HG03354 (cell line): ENCODE measurements at regions not wholly inside any gene's neighbourhood (a gene's known extent, or its start where the extent isn't known, plus 50 kb on each side); places are given as distances from the start of the nearest gene placed in this dataset.

ENCODE experiments used
- ATAC-seq: cut with Tn5 transposase; IDR thresholded peaks from one replicate; pipeline ENCODE4 v1.9.1; 2021; ENCODE audit warnings: mild to moderate bottlenecking; ENCODE audit not compliant: unreplicated experiment, poor library complexity, severe bottlenecking

DNA sequence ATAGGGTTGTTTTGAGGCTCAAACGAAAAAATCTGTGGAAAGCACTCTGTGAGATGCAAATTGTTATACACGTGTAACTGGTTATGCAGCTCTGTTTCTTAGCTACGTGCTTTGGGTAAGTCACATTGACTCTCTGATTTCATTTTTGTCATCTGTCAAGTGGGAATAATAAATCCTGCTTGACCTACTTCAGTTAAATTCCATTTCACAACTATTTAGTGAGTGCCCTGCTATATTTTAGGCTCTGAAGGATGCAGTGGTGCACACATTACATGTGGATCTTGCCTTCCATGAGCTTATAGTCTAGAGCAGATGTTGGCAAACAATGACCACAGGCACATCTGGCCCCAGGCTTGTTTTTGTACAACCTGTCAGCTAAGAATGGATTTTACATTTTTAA, 133.6 kb upstream of the PLET1 start:
- ATAC-seq, result no peak

DNA sequence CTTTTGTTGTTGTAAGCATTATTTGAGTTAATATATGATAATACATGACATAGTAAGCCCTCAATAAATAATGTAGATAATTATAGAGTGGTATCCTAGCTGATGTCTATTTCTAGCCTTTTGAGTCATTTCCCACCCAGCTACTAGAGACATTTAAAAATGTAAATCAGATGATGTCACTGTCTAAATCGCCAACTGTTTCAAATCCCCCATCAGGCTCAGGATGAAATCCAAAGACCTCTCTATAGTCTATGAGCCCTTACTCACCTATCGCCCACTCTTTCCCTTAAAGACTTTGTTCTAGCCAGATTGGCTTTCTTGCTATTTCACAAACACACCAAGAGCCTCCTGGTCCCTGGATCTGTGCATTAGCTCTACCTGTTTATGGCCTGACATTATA, 135.4 kb upstream of the PLET1 start:
- ATAC-seq, result no peak

DNA sequence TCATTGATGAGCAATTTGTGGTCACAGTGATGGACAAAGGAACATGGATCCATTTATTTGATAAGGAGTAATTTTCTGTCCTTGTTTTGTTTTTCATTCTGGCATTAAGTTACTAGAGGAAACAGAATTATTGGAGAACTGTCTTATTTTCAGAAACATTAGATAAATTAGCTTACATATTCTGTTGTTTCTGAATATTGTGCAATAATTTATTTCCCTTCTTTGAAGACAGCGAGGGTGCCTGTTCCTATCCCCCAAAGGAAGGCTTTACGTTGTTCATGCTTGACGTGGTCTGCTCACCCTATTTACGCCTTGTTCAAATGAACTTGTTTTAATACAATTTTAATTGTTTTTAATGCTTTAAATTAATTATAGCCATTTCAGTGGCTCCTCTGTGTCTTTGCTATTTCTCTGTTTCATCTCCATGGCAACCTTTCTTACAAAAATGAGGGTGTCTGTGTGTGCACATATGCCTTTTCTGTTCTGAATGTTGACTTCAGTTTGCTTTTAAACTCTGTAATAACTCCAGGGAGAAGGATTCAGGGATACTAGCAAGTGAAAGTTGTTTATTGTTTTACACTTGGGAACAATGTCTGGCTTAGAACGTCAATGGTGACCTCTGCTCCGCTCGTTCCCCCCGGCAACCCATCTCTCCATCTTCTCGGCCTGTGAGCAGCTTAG, 138.3 kb upstream of the PLET1 start:
- ATAC-seq, result no peak

DNA sequence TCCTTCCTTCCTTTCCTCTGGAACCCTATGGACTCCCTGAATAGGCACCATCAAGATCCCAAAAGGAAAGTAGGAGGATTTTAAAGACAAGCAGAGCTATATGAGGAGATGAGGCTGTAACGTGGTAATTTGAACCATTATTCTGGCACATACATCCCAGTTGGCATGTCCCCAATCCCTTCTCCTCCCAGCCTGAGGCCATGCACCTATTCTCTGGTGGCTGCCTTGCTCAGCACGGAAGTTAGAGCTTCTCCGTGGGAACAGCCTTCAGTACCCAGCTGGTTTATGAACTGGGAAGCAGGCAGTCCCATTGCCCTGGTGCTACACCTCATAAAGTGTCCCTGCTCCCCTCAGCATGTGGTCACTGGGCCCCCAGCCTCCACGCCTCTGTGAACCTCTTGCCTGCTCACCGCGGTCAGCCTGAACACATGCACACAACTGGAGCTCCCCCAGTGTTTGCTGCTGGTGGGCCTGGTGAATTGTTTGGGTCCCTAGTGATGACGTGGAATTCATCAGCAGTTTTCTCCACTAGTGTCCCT, 139.9 kb upstream of the PLET1 start:
- ATAC-seq, result no peak

DNA sequence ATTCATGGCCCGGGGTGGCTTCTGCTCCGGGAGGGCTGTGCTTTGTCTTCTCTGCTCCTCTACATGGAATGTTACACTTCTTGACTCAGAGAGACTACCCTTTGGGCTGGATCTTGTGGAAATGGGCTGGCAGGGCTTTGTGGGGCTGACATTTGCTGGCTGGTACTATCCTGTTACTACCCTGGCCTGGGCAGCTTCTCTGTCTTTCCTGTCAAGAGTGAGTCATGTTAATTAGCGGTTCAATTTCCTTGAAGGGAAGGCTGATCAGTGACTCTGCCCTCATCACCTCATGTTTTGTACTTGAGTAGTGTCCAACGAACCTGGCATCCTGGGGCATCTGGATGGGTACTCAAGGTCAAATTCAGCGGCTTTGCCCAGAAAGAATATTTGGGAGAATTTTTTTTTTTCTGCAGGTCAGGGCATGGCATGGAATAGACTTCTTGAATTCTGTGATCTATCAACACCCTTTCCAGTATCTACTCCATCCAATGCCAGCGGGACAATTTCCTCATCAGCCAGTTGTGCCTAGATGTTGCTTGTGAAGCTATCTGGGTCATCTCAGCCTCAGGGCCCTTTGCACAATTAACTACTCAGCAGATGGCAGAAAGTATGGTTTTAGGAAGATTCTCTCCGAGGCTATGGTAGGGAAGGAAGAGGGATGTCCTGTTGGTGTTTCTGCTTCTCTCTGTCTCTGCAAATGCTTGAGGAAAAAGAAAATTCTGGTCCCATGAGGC, 140.5 kb upstream of the PLET1 start:
- no peak for ATAC-seq

DNA sequence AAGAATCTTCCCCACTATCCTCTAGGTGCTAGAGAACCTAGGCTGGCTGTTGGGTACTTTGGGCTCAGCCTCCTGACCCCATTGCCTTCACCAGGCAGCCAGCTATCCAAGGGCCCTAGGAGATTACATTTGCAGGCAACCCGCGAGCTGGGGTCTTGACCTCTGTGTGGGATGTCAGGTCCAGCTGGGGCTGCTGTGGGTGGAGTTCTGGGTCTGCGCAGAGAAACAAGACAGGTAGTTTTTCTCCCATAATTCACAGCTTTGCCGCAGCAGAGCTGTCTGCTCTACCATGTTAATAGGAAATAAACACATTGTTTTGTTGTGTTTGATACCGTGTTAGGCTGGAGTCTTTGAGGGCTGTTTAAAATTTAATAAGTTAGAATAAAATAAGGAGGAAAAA, 142.8 kb upstream of the PLET1 start:
- no peak for ATAC-seq

DNA sequence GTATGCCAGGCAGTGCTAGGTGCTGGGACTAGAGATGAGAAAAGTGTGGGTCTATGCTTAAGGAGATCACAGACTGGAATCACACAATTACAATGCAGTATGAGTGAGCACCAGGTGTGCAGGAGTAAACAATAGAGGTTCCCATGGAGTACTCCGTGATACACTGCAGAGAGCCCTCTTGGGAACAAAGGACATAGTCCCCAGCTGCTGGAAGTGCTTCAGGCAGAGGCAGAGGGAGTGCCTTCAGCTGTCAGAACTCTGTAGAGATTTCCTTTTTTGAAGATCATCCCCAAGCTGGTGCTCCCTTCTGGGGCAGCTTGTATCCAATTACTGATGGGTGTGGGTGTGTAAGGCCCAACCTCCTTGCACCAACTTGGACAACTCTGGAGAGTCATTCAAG, 143.5 kb upstream of the PLET1 start:
- ATAC-seq, result no peak

DNA sequence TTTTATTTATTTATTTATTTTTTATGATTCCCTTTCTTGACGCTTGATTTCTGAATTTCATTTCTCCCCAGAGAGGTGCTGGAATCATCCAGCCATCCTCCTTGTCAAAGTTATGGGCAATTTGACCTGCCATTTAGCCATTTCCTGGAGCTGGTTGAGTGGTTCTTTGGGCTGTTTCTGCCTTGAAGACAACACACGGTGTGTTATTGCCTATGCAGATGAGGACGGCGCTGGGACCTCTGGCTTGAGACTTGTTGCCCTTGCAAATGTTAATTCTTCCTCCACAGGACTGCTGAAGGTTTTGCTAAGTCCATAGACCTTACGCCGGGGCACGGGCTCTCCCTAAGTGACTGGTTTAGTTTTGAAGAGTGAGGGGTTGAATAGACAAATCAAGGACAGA, 147.9 kb upstream of the PLET1 start:
- ATAC-seq, result no peak

DNA sequence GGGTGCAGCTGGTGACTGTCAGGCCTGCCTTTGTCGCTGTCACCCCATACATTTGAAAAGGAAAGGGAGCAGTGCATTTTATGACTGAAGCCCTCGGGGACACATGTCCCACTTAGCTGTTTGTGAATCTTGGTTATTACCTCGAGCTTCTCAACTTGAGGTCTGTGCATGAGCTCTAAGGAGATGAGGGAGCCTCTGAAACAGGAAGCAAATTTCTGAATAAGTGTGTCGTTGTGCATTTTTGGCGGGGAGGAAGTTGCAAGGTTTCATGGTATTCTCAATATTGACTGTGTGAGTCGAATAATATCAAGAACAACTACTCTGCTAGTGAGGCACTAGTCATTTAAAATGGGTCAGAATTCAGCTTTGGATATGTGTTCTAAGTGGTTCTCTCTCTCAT, 149.7 kb upstream of the PLET1 start:
- no peak for ATAC-seq

DNA sequence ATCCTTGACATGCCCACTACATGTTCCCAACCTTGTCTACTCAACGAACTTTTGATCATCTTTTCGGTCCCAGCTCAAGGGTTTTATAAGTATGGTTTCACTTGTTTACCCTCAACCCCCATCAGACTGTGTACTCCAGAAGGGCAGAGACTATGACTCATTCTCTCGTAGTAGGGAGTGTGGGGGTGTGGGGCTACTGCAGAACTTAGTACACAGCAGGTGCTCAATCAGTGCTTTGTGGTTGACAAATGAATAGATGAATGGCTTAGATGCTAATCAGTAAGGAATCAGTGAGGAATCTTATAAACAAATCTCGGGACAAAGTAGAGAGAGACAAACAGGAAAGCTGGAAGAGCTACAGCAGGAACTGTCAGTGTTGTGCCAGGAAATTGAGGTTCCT, 151.7 kb upstream of the PLET1 start:
- no peak for ATAC-seq

DNA sequence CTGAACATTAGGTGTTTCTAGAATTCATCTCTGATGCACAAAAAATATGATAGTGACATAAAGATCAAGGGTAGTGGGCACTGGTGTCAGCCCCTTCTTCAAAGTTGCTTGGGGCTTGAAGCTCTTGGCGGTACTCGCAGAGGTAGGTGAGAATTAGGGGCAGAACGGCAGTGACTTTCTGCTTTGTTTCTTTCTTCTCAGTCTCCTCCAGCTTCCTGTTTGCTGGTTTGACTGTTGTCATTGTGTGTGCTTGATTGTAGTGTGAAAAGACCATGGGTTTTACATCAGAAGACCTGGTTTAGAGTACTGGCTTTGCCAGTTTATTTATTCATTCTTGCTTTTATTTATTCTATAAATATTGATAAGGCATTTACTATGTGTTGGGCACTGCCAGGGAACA, 156.7 kb upstream of the PLET1 start:
- ATAC-seq, result no peak

DNA sequence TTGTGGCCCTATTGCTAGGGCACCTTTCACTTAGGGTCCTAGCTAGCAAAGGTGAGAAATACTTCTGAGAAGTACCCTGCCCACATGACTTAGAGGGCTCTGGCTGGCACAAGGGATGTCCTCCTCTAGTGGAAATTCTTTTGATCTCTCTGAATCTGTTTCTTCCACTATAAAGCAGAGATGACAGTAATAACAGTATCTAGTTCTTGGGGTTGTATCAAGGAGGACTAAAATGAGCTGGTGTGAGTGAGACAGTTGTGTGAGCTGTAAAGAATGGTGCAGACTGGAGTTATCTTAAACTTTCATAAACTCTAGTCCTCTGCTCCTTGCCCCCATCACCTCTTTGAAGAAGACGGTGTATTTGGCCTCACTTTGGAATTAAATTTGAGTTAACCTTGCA, 157.8 kb upstream of the PLET1 start:
- no peak for ATAC-seq

DNA sequence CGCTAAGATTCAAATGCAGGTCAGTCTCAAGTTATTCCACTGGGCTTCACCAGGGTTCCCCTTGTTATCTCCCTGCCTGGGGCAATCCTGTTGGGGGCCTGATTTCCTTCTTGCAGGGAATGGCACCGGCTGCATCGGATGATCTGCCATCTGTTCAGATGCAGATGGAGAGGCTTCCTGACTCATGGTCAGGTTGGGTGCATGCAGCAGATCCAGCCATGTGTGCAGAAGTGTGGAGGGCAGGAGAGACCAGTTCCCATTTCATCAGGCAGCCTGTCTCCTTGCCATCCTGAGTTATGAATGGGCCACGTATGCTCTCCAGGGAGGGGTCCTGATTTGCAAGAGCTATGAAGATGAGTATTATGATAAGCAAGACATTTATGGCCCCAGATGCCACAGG, 161.2 kb upstream of the PLET1 start:
- ATAC-seq, result no peak

DNA sequence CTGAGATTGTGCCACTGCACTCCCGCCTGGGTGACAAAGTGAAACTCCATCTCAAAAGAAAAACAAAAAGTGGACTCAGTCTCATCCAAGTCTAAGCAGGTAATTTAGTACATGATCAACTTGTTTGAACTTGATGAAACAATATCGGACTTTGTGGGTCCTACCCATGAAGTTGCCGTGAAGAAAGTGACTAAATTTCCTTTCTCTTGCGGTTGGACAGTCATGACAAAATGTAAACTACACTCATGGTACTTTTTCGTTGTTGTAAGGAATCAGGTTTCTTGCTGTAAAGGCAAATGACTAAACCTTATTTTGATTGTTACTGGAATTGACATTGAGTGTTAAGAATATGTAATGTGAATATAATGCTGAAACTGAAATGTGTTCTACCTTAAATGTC, 164.5 kb upstream of the PLET1 start:
- no peak for ATAC-seq

DNA sequence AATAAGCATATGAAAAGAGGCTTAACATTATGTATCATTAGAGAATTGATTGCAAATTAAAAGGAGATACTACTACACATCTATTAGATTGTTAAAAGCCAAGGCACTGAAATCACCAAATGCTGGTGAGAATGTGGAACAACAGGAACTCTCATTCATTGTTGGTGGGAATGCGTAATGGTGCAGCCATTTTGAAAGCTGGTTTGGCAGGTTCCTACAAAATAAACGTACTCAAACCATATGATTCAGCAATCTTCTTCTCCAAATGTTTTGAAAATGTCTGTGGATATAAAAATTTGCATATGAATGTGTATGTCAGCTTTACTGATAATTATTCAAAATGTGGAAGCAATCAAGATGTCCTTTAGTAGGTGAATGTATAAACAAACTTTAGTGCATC, 176.4 kb upstream of the PLET1 start:
- ATAC-seq, result no peak

DNA sequence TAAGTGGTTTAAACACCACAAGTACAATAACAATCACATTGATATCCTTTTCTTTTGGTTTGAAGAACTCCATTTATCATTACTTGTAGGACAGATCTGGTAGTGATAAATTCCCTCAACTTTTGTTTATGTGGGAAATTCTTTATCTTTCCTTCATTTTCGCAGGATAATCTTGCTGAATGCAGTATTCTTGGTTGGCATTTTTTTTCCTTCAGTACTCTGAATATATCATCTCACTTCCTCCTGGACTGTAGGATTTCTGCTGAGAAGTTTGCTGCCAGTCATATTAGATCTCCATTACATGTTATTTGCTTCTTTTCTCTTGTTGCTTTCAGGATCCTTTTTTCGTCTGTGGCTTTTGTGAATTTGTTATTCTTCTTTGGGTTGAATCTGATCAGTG, 179.0 kb upstream of the PLET1 start:
- no peak for ATAC-seq

DNA sequence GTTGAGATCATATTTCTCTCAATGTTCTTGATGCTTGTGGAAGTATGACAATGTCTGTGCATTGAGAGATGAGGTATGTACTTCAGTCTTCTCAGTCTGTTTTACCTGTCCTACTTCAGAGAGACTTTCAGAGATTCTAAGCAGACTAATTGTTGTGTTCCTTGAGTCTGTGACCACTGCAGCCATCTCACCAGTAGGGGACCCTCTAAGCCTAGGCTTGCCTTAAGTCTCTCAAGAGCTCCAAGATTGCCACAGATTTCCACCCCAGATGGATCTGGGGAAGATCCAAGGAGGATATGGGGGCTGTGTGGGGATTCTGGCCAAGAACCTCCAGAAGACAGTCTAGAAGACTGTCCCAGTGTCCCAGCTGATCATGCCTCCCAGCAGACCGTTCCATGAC, 179.9 kb upstream of the PLET1 start:
- no peak for ATAC-seq

DNA sequence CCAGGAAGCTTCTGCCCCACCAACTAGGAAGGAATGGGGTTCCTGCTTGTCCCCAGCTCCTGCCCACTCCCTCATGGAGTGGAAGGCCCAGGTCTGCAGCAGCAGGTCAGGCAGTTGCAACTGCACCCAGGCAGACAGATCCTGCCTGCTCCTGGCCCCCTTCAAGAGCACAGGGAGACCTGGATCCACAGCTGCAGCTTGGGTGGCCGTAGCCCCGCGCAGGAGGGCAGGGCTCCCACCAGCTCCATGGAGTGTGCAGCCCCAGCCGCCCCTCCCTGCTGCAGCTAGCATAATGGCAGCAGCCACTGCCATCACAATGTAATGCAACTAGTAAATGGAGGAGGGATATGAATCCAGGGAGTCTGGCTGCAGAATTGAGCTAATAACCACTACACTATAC, 187.5 kb upstream of the PLET1 start:
- no peak for ATAC-seq

DNA sequence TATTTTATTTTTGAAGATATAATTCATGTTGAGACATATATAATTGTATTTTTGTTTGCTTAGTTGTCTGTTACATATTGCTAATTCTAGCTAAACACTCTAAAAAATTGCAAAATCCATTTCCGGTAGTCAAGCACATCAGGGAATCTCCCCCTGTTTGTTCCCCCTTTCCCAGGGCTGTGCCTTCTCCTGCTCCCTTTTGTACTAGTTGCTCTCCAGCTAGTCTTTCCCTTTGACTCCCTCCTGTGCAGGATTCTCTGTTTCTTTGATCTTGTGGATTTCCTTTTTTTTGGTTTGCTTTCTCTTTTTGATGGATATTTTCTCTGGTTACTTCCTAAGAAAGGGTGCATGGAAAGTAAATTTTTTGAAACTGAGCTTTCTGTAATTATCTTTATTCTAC, 188.1 kb upstream of the PLET1 start:
- no peak for ATAC-seq

DNA sequence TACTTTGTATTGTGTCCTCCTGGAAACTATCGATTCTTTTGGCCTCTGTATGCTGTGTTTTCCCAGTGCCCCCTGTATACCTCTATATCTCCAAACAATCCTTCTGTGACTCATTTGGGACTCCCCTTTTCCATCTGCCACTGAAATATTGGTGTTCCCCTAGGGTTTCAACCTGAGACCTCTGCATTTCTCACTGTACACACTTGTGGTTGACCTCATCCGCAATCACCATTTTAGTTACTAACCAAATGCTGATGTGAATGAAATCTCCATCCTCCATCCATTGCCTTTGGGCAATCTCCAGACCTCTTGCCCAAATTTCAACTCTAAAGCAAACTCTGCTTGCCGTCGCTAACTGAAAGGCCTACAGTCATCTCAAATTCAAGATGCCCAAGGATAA, 190.6 kb upstream of the PLET1 start:
- no peak for ATAC-seq
